Gastrocnemius medialis (tissue), 4 donors: ENCODE measurements at regions not wholly inside any gene's neighbourhood (a gene's known extent, or its start where the extent isn't known, plus 50 kb on each side); places are given as distances from the start of the nearest gene placed in this dataset.
"Not testable (repeated sequence)": the region's sequence is repeated elsewhere in the genome, so short reads cannot be mapped to it uniquely, and the experiment has no call there.

Experiments used
- ATAC-seq, 2 donors: fragments of 150-250 bp; one replicate each; pipeline ENCODE4 v1.9.1; 2016
- DNase-seq, 2 donors: peaks; one replicate each; pipeline ENCODE4 v3.0.0-alpha.2; 2019
- H3K27ac ChIP-seq, 4 donors: fragments of 200-600 bp; sonication (generic); 1 replicate in 1 of 4; 2 replicates in 3 of 4; pipeline ENCODE4 v1.5.1; 2016 to 2018; ENCODE audit warnings: mild to moderate bottlenecking in 2 of 4, moderate library complexity in 1 of 4
- H3K27me3 ChIP-seq, 3 donors: fragments of 200-600 bp; sonication (generic) in 2 of 3; 1 replicate in 1 of 3; 2 replicates in 2 of 3; pipeline versions ENCODE4 v1.5.1 to v1.6.0; 2016 to 2019; ENCODE audit warnings: mild to moderate bottlenecking in 1 of 3, moderate library complexity in 1 of 3
- H3K36me3 ChIP-seq, 2 donors: fragments of 200-600 bp; sonication (generic) in 1 of 2; one replicate each; pipeline ENCODE4 v1.5.1; 2017 to 2018
- H3K4me1 ChIP-seq, 2 donors: fragments of 200-600 bp; sonication (generic) in 1 of 2; one replicate each; pipeline ENCODE4 v1.5.1; 2016 to 2017; ENCODE audit warnings: mild to moderate bottlenecking in 2 of 2
- H3K4me3 ChIP-seq, 4 donors: fragments of 200-600 bp; sonication (generic) in 3 of 4; 1 replicate in 1 of 4; 2 replicates in 3 of 4; pipeline ENCODE4 v1.5.1; 2016 to 2019; ENCODE audit warnings: mild to moderate bottlenecking in 2 of 4
- H3K9me3 ChIP-seq, 3 donors: fragments of 200-600 bp; sonication (generic) in 2 of 3; 1 replicate in 1 of 3; 2 replicates in 2 of 3; pipeline ENCODE4 v1.5.1; 2016 to 2019
- CTCF ChIP-seq, 5 experiments: fragments of 450-650 bp in 3 of 5; fragments of 200-600 bp in 2 of 5; sonication (generic) in 2 of 5; IDR thresholded peaks in 4 of 5; conservative IDR thresholded peaks in 1 of 5; 1 replicate in 4 of 5; 2 replicates in 1 of 5; pipeline ENCODE4 v1.5.1; 2016 to 2019; ENCODE audit warnings: antibody characterized with exemption in 5 of 5, mild to moderate bottlenecking in 3 of 5, moderate library complexity in 3 of 5
- POLR2A ChIP-seq, 2 donors: fragments of 450-650 bp; IDR thresholded peaks; one replicate each; pipeline ENCODE4 v1.6.1; 2017; ENCODE audit warnings: antibody characterized with exemption in 2 of 2, mild to moderate bottlenecking in 2 of 2, moderate library complexity in 2 of 2
- in situ Hi-C, 4 donors: fragments of 200-750 bp; cut with MboI; loops; one replicate each; pipeline versions ENCODE4 v1.15.0 to v1.8.0; 2017; ENCODE audit warnings: low sequenced_read_pairs in 4 of 4
- intact Hi-C: fragments of 100-400 bp; cut with DNase I; formaldehyde crosslinking; loops from one replicate; pipeline ENCODE4 v1.15.1; 2023; ENCODE audit warnings: low total_unique reads

DNA sequence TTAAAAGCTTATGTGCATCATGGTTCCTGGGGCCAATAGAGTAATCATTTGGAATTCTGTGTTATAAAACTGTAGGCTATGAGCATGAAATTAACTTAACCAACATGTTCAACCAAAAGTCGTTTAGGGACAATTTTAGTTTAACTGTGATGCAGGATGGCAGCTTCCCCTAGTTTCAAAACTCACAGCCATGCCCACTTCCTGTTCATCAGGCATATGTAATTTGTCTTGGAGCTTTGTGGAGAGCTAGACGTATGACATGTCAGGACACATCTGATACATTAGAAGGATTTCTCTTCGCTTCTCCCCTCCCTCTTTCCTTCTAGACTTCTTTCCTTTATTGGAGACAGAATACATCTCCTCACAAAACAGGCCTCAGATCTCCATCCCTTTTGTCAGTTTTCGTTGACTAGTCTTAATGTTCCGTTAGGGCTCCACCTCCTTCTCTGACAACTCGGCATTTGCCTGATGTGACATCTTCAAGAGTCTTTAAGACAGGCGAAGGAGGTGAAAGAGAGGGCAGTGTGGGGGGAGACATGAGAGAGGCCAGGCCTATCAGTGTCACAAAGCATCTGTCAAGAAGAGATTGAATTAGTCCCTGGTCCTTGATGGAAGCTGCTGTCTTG is 176.0 kb downstream of the MSX2 start:
- Histone ChIP-seq H3K36me3 (no peaks in the 10 kb centered on the region), H3K4me1 (no peaks in the 10 kb centered on the region), H3K9me3 (no peaks in the 10 kb centered on the region), H3K27ac (no peak overlapping the region), H3K27me3 (no peaks in the 10 kb centered on the region), H3K4me3 (no peak overlapping the region)
- intact Hi-C loops (no loop called here), in situ Hi-C loops (no loop called here)
- ATAC-seq (no peak), DNase-seq (no peak)
- TF ChIP-seq CTCF (IDR thresholded peaks at IDR 0.05 in 4 of 5, conservative IDR thresholded peaks at IDR 0.05 in 1 of 5) (no peak), POLR2A (IDR thresholded peaks at IDR 0.05) (no peak)

- Histone ChIP-seq H3K36me3 (no peaks in the 10 kb centered on the region), H3K4me3 (no peak overlapping the region), H3K9me3 (no peaks in the 10 kb centered on the region), H3K4me1 (no peaks in the 10 kb centered on the region), H3K27me3 (no peaks in the 10 kb centered on the region), H3K27ac (no peak overlapping the region)
- ATAC-seq (no peak), DNase-seq (no peak)
- intact Hi-C loops = no loop called here
- in situ Hi-C loops = no loop called here
- no peak for TF ChIP-seq CTCF (IDR thresholded peaks at IDR 0.05 in 4 of 5, conservative IDR thresholded peaks at IDR 0.05 in 1 of 5)
- TF ChIP-seq POLR2A (IDR thresholded peaks at IDR 0.05) = no peak
Observed at GRCh38 chr5:174897281-174897950, 173.0 kb downstream of the MSX2 start.

DNA sequence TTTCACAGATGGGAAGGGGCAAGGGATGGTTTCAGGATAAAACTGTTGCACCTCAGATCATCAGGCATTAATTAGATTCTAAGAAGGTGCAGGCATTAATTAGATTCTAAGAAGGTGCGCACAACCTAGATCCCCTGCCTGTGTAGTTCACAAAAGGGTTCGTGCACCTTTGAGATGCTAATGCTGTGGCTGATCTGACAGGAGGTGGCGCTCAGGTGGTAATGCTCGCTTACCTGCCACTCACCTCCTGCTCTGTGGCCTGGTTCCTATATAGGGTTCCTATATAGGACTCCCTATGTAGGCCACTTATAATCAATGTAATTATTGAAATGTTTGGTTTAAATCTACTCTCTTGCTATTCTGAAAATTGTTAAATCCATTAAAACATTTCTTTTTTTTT is 171.0 kb downstream of the MSX2 start:
- intact Hi-C loops = no loop called here
- H3K27me3 ChIP-seq = no peaks in the 10 kb centered on the region
- no peak for DNase-seq
- no peaks in the 10 kb centered on the region for H3K4me1 ChIP-seq
- no peak overlapping the region for H3K4me3 ChIP-seq
- no peaks in the 10 kb centered on the region for H3K9me3 ChIP-seq
- no peak overlapping the region for H3K27ac ChIP-seq
- in situ Hi-C loops = no loop called here
- TF ChIP-seq POLR2A (IDR thresholded peaks at IDR 0.05) (no peak), CTCF (IDR thresholded peaks at IDR 0.05 in 4 of 5, conservative IDR thresholded peaks at IDR 0.05 in 1 of 5) (no peak)
- no peaks in the 10 kb centered on the region for H3K36me3 ChIP-seq
- ATAC-seq = no peak

- no peaks in the 10 kb centered on the region for H3K36me3 ChIP-seq
- H3K9me3 ChIP-seq = no peaks in the 10 kb centered on the region
- H3K4me3 ChIP-seq = no peak overlapping the region
- DNase-seq = no peak
- H3K4me1 ChIP-seq = no peaks in the 10 kb centered on the region
- ATAC-seq = no peak
- H3K27ac ChIP-seq = no peak overlapping the region
- intact Hi-C loops (no loop called here), in situ Hi-C loops (no loop called here)
- H3K27me3 ChIP-seq = no peaks in the 10 kb centered on the region
- TF ChIP-seq POLR2A (IDR thresholded peaks at IDR 0.05) (no peak), CTCF (IDR thresholded peaks at IDR 0.05 in 4 of 5, conservative IDR thresholded peaks at IDR 0.05 in 1 of 5) (no peak)
Observed at GRCh38 chr5:174892742-174893141, 168.4 kb downstream of the MSX2 start.

DNA sequence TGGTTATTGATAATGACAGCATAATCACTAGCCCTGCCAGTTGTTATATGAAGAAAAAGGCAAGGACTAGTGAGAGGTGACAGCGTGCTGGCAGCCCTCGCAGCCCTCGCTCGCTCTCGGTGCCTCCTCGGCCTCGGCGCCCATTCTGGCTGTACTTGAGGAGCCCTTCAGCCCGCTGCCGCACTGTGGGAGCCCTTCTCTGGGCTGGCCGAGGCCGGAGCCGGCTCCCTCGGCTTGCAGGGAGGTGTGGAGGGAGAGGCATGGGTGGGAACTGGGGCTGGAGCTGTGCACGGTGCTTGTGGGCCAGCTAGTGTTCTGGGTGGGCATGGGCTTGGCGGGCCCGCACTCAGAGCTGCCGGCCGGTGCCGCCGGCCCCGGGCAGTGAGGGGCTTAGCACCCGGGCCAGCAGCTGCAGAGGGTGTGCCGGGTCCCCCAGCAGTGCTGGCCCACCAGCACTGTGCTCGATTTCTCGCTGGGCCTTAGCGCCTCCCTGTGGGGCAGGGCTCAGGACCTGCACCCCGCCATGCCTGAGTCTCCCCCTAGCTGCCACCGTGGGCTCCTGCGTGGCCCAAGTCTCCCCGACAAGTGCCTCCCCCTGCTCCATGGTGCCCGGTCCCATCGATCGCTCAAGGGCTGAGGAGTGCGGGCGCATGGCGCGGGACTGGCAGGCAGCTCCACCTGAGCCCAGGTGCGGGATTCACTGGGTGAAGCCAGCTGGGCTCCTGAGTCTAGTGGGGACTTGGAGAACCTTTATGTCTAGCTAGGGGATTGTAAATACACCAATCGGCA is 156.2 kb downstream of the MSX2 start:
- ATAC-seq, DNase-seq, H3K27ac ChIP-seq, in situ Hi-C loops, H3K4me1 ChIP-seq, H3K9me3 ChIP-seq, H3K4me3 ChIP-seq, H3K27me3 ChIP-seq, intact Hi-C loops, H3K36me3 ChIP-seq: not testable (repeated sequence)
